HL-60 (cell line): ENCODE measurements at regions not wholly inside any gene's neighbourhood (a gene's known extent, or its start where the extent isn't known, plus 50 kb on each side); places are given as distances from the start of the nearest gene placed in this dataset.

Experiments used
- CTCF ChIP-seq: IDR thresholded peaks from one replicate; pipeline ENCODE4 v1.5.1; 2011; ENCODE audit warnings: low read length, control low read depth, inconsistent platforms; ENCODE audit not compliant: insufficient read depth
- GABPA ChIP-seq: IDR thresholded peaks from 2 replicates; pipeline ENCODE4 v1.6.1; 2012; ENCODE audit warnings: low read depth
- POLR2AphosphoS5 ChIP-seq: IDR thresholded peaks from 2 replicates; pipeline ENCODE4 v1.6.1; 2012; ENCODE audit warnings: low read depth
- REST ChIP-seq: IDR thresholded peaks from 2 replicates; pipeline ENCODE4 v1.6.1; 2012; ENCODE audit warnings: low read depth; ENCODE audit not compliant: insufficient replicate concordance

DNA sequence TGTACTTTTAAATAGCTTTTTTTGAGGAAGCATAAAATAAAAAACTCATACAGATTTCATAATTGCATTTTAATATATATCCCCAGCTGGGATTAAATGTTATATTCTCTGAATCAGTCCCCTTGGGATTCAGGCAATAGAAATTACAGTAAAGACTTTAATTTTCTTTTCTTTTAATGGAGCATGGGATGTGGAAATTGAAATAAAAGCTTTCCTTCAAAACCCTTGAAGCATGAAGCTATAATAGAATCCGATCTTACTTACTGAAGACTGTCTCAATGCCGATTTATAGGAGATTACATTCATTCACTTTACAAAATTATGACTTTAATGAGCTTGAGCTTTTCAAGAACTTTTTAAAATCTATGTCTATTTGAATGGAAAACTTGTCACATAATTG is 243.4 kb downstream of the SPRY2 start:
- TF ChIP-seq POLR2AphosphoS5: no peak
- no peak for TF ChIP-seq CTCF
- no peak for TF ChIP-seq GABPA
- no peak for TF ChIP-seq REST
